ENCODE measurements at regions not wholly inside any gene's neighbourhood (a gene's known extent, or its start where the extent isn't known, plus 50 kb on each side); places are given as distances from the start of the nearest gene placed in this dataset.

GRCh38 chr12:115472852-115473251 lies 788.9 kb upstream of the TBX3 start:
- Histone ChIP-seq H3K56ac (replicated peaks; ENCODE audit: insufficient read length, low read depth, low read length) (no peak overlapping the region), H2BK12ac (ENCODE audit: low read depth, low read length) (no peak overlapping the region; the same call in 1 of the 2 replicates), H3K23me2 (ENCODE audit: low read depth, low read length) (no peaks in the 10 kb centered on the region), H3K4me3 (ENCODE audit: extremely low read depth in 1 of 4, insufficient read depth in 2 of 4, low read depth in 3 of 4, low read length in 4 of 4) (no peak overlapping the region), H2AFZ (ENCODE audit: low read length) (no peak overlapping the region), H4K91ac (replicated peaks; ENCODE audit: insufficient read length, low read length) (no peak overlapping the region), H3K79me1 (ENCODE audit: low read depth, low read length) (no peaks in the 10 kb centered on the region), H3K79me2 (ENCODE audit: control insufficient read depth in 1 of 2, insufficient read depth in 2 of 2, low read length in 2 of 2) (no peaks in the 10 kb centered on the region), H3K4ac (replicated peaks; ENCODE audit: insufficient read length, low read depth, low read length) (no peak overlapping the region), H2BK5ac (ENCODE audit: low read depth, low read length) (no peak overlapping the region), H2BK20ac (ENCODE audit: low read length) (no peak overlapping the region), H2BK15ac (ENCODE audit: low read length) (0 out of 2 replicates have a peak overlapping the region, but pooled peaks have one; percentile 63), H4K20me1 (replicated peaks in 1 of 2; ENCODE audit: control insufficient read depth in 1 of 2, insufficient read depth in 2 of 2, low read length in 2 of 2) (no peaks in the 10 kb centered on the region), H3K23ac (ENCODE audit: insufficient read length) (no peak overlapping the region), H4K8ac (ENCODE audit: extremely low read depth, insufficient read depth, low read length) (no peak overlapping the region), H3K36me3 (ENCODE audit: control insufficient read depth in 2 of 4, insufficient read depth in 4 of 4, low read length in 3 of 4) (no peaks in the 10 kb centered on the region), H4K5ac (ENCODE audit: insufficient read length, low read depth, low read length) (no peak overlapping the region), H3K9me3 (ENCODE audit: insufficient read depth in 2 of 2, low read depth in 1 of 2, low read length in 1 of 2) (no peaks in the 10 kb centered on the region), H3K27ac (ENCODE audit: low read depth, low read length) (no peak overlapping the region), H3K27me3 (replicated peaks in 1 of 4; ENCODE audit: control insufficient read depth in 3 of 4, extremely low read depth in 1 of 4, insufficient read depth in 3 of 4, low read length in 3 of 4) (no peaks in the 10 kb centered on the region), H3K9ac (replicated peaks in 1 of 4; ENCODE audit: extremely low read depth in 1 of 4, low read depth in 3 of 4, low read length in 3 of 4) (no peak overlapping the region), H3K4me2 (ENCODE audit: insufficient read depth in 1 of 2, low read depth in 2 of 2, low read length in 2 of 2) (no peak overlapping the region), H2BK120ac (replicated peaks; ENCODE audit: low read depth, low read length) (no peak overlapping the region), H3K14ac (ENCODE audit: insufficient read length) (no peak overlapping the region), H2AK5ac (ENCODE audit: low read depth, low read length) (no peak overlapping the region), H3K4me1 (replicated peaks in 1 of 4; ENCODE audit: control insufficient read depth in 3 of 4, insufficient read depth in 4 of 4, low read length in 3 of 4) (no peaks in the 10 kb centered on the region), H3K18ac (ENCODE audit: extremely low read depth, low read length) (no peak overlapping the region)
- POLR2A ChIA-PET (ENCODE audit: partially characterized antibody), result no interaction called here
- no peak for TF ChIP-seq ZNF274 (IDR thresholded peaks at IDR 0.05; ENCODE audit: borderline replicate concordance, extremely low read depth, low read length)
- TF ChIP-seq RAD21 (IDR thresholded peaks at IDR 0.05 in 1 of 2, conservative IDR thresholded peaks at IDR 0.05 in 1 of 2; ENCODE audit: low read depth in 2 of 2, low read length in 2 of 2), result no peak
- TF ChIP-seq ATF2 (IDR thresholded peaks at IDR 0.05; ENCODE audit: low read length), result no peak
- no peak for TF ChIP-seq HDAC2 (IDR thresholded peaks at IDR 0.05; ENCODE audit: borderline replicate concordance in 1 of 2, low read depth in 2 of 2, low read length in 2 of 2)
- no peak for TF ChIP-seq KDM1A (IDR thresholded peaks at IDR 0.05; ENCODE audit: borderline replicate concordance, low read length)
- no peak for TF ChIP-seq KDM4A (IDR thresholded peaks at IDR 0.05; ENCODE audit: low read depth, low read length, severe bottlenecking)
- no peak for TF ChIP-seq CREB1 (IDR thresholded peaks at IDR 0.05)
- TF ChIP-seq FOSL1 (IDR thresholded peaks at IDR 0.05; ENCODE audit: insufficient read depth, low read depth, low read length), result no peak
- TF ChIP-seq CHD1 (IDR thresholded peaks at IDR 0.05; ENCODE audit: low read depth, low read length), result no peak
- no peak for TF ChIP-seq JUND (IDR thresholded peaks at IDR 0.05; ENCODE audit: low read length)
- TF ChIP-seq POU5F1 (IDR thresholded peaks at IDR 0.05; ENCODE audit: low read depth, low read length), result no peak
- no peak for TF ChIP-seq CHD2 (IDR thresholded peaks at IDR 0.05; ENCODE audit: low read length)
- 89% methylated on average over 4 of the region's 4 CpGs; no CpG with 5 or more reads in 1 of the 2 experiments for WGBS, 2 experiments (ENCODE audit: extremely low coverage in 1 of 2, insufficient coverage in 1 of 2, insufficient read length in 1 of 2, insufficient replicate concordance in 2 of 2, low coverage in 1 of 2, low lambda C conversion rate in 2 of 2, missing lambda C conversion rate in 1 of 2)
- no peak for DNase-seq (ENCODE audit: low read depth in 1 of 2, low spot score in 2 of 2)
- CTCF ChIA-PET (ENCODE audit: partially characterized antibody), result interaction anchor here (1.6 kb wide), 1 partner anchor 19 kb away, joined by 5 read pairs; no protein-coding TSS in a partner anchor
- no peak for FAIRE-seq

Data from H1 (cell line).